Endothelial cell of umbilical vein (primary cell): ENCODE measurements at regions not wholly inside any gene's neighbourhood (a gene's known extent, or its start where the extent isn't known, plus 50 kb on each side); places are given as distances from the start of the nearest gene placed in this dataset.

Experiments used
- BruUV-seq: library from RNA; stranded (reverse); fragments of 400-500 nt; replicated peaks from 2 replicates; lab custom pipeline; 2021; lab: Mats Ljungman, UMichigan
- CTCF ChIA-PET: fragments of 300-600, 350-600 bp; sonication (Branson Sonifier 250); formaldehyde crosslinking; loops from one replicate; lab custom pipeline; 2021; ENCODE audit warnings: antibody characterized with exemption, inconsistent platforms; lab: Charles Lee
- POLR2A ChIA-PET: fragments of 300-600, 350-600 bp; sonication (Branson Sonifier 250); formaldehyde crosslinking; loops from one replicate; lab custom pipeline; 2021; ENCODE audit warnings: antibody characterized with exemption, inconsistent platforms; lab: Charles Lee
- DNase-seq: peaks from one replicate; pipeline ENCODE4 v3.0.0-alpha.2; 2011; ENCODE audit warnings: low read depth, low spot score
- FAIRE-seq: peaks from 2 replicates; lab custom pipeline; 2011; peaks lifted over from hg19 to GRCh38; lab: Jason Lieb, UNC
- H2AFZ ChIP-seq: 2 replicates; pipeline ENCODE4 v1.6.0; 2012; ENCODE audit warnings: low read depth, low read length, control low read depth, inconsistent platforms
- H3K27ac ChIP-seq: 2 replicates; pipeline ENCODE4 v1.5.1; 2011; ENCODE audit warnings: low read depth, mild to moderate bottlenecking, control low read depth, low read length, moderate library complexity; ENCODE audit not compliant: insufficient read depth
- H3K27me3 ChIP-seq, 2 experiments: 2 replicates each; pipeline versions ENCODE4 v1.6.0 to v1.6.1; 2011; ENCODE audit warnings: low read length in 2 of 2, mixed read lengths in 1 of 2; ENCODE audit not compliant: control insufficient read depth in 2 of 2, insufficient read depth in 2 of 2
- H3K36me3 ChIP-seq, 2 experiments: 2 replicates in 1 of 2; 3 replicates in 1 of 2; pipeline ENCODE4 v1.5.1; 2011; ENCODE audit warnings: low read length in 2 of 2, mild to moderate bottlenecking in 1 of 2, moderate library complexity in 1 of 2; ENCODE audit not compliant: control insufficient read depth in 2 of 2, insufficient read depth in 2 of 2; ENCODE audit errors: extremely low read depth in 1 of 2
- H3K4me1 ChIP-seq: 3 replicates; pipeline ENCODE4 v1.5.1; 2011; ENCODE audit warnings: mild to moderate bottlenecking, low read length; ENCODE audit not compliant: control insufficient read depth, insufficient read depth; ENCODE audit errors: extremely low read depth
- H3K4me2 ChIP-seq: 2 replicates; pipeline ENCODE4 v1.6.1; 2011; ENCODE audit warnings: low read length, control low read depth, mixed read lengths; ENCODE audit not compliant: insufficient read depth
- H3K4me3 ChIP-seq, 3 experiments: fragments of 200-600 bp in 1 of 3; sonication (generic), shearing (Covaris generic) in 1 of 3; replicated peaks in 1 of 3; 2 replicates each; pipeline ENCODE4 v1.5.1; 2011 to 2016; ENCODE audit warnings: control low read depth in 3 of 3, low read length in 3 of 3, mild to moderate bottlenecking in 2 of 3, inconsistent platforms in 1 of 3, low read depth in 1 of 3, moderate library complexity in 1 of 3; ENCODE audit not compliant: insufficient read depth in 1 of 3
- H3K79me2 ChIP-seq: 2 replicates; pipeline ENCODE4 v1.6.0; 2012; ENCODE audit warnings: low read length, inconsistent platforms; ENCODE audit not compliant: control insufficient read depth, insufficient read depth
- H3K9ac ChIP-seq: replicated peaks from 2 replicates; pipeline ENCODE3; 2011; ENCODE audit warnings: low read length, control low read depth; ENCODE audit not compliant: insufficient read depth; ENCODE audit errors: extremely low read depth
- H3K9me1 ChIP-seq: replicated peaks from 3 replicates; pipeline ENCODE4 v1.6.0; 2011; ENCODE audit warnings: mild to moderate bottlenecking, low read length; ENCODE audit not compliant: control insufficient read depth, insufficient read depth; ENCODE audit errors: extremely low read depth
- H3K9me3 ChIP-seq: replicated peaks from 2 replicates; pipeline ENCODE4 v1.5.1; 2012; ENCODE audit warnings: low read length, inconsistent platforms; ENCODE audit not compliant: control insufficient read depth, insufficient read depth
- H4K20me1 ChIP-seq: replicated peaks from 2 replicates; pipeline ENCODE3; 2011; ENCODE audit warnings: mild to moderate bottlenecking, low read length; ENCODE audit not compliant: control insufficient read depth, insufficient read depth; ENCODE audit errors: extremely low read depth
- CTCF ChIP-seq, 2 donors: IDR thresholded peaks; 1 replicate in 1 of 2; 2 replicates in 1 of 2; pipeline ENCODE4 v1.5.1; 2011; ENCODE audit warnings: low read length in 2 of 2, mild to moderate bottlenecking in 2 of 2, moderate library complexity in 2 of 2, control low read depth in 1 of 2, inconsistent platforms in 1 of 2, low read depth in 1 of 2; ENCODE audit not compliant: insufficient read depth in 1 of 2; ENCODE audit errors: extremely low read depth in 1 of 2
- EZH2 ChIP-seq: IDR thresholded peaks from 2 replicates; pipeline ENCODE4 v1.6.1; 2012; ENCODE audit warnings: borderline replicate concordance, low read depth, mild to moderate bottlenecking, moderate library complexity, low read length, inconsistent platforms; ENCODE audit not compliant: severe bottlenecking
- FOS ChIP-seq: IDR thresholded peaks from 2 replicates; pipeline ENCODE4 v1.6.1; 2011; ENCODE audit warnings: mild to moderate bottlenecking, low read length, moderate library complexity, borderline replicate concordance; ENCODE audit not compliant: insufficient read depth
- GATA2 ChIP-seq: IDR thresholded peaks from 2 replicates; pipeline ENCODE4 v1.7.0; 2011; ENCODE audit warnings: low read depth, mild to moderate bottlenecking, moderate library complexity, mixed read lengths, low read length; ENCODE audit not compliant: insufficient read length, insufficient read depth
- JUN ChIP-seq: IDR thresholded peaks from 2 replicates; pipeline ENCODE4 v1.6.1; 2011; ENCODE audit warnings: borderline replicate concordance, low read depth; ENCODE audit not compliant: insufficient read length, insufficient read depth
- MAX ChIP-seq: IDR thresholded peaks from 2 replicates; pipeline ENCODE4 v1.6.1; 2011; ENCODE audit not compliant: insufficient read depth, insufficient read length
- MYC ChIP-seq: IDR thresholded peaks from one replicate; pipeline ENCODE4 v1.6.1; 2011; ENCODE audit warnings: mild to moderate bottlenecking, low read depth, low read length
- POLR2A ChIP-seq: IDR thresholded peaks from 2 replicates; pipeline ENCODE4 v1.6.1; 2012; ENCODE audit warnings: low read depth, mild to moderate bottlenecking, control low read depth, low read length
- POLR2AphosphoS5 ChIP-seq: IDR thresholded peaks from 2 replicates; pipeline ENCODE4 v1.6.1; 2012; ENCODE audit warnings: low read depth, mild to moderate bottlenecking, control low read depth, low read length, moderate library complexity; ENCODE audit not compliant: insufficient read depth
- dilution Hi-C: fragments of 300-500 bp; cut with MboI; formaldehyde crosslinking; loops from one replicate; pipeline ENCODE4 v1.15.0; 2019; ENCODE audit warnings: low sequenced_read_pairs; ENCODE audit not compliant: extremely low pct_ligation_motif_present
- intact Hi-C: fragments of 100-400 bp; cut with micrococcal nuclease; formaldehyde crosslinking; loops from one replicate; pipeline ENCODE4 v1.10.0; 2022

- BruUV-seq, result no TSS peak
- intact Hi-C loops (no loop called here), dilution Hi-C loops (no loop called here)
- POLR2A ChIA-PET, result no interaction called here
- H3K36me3 ChIP-seq, result no peaks in the 10 kb centered on the region
- H2AFZ ChIP-seq, result no peak overlapping the region
- H3K27ac ChIP-seq, result no peak overlapping the region
- H3K4me1 ChIP-seq, result peaks cover 14% of the 10 kb centered on the region
- H4K20me1 ChIP-seq, result no peaks in the 10 kb centered on the region
- no peak overlapping the region for H3K4me2 ChIP-seq
- H3K9ac ChIP-seq, result no peak overlapping the region
- FAIRE-seq (no peak), DNase-seq (peak; percentile 52)
- H3K79me2 ChIP-seq, result no peaks in the 10 kb centered on the region
- H3K4me3 ChIP-seq, result no peak overlapping the region
- TF ChIP-seq MAX, result no peak
- peak; percentile 15 for TF ChIP-seq FOS
- no peak for TF ChIP-seq CTCF (IDR thresholded peaks at IDR 0.05; ENCODE audit: extremely low read depth in 1 of 2, insufficient read depth in 1 of 2, low read depth in 1 of 2, low read length in 2 of 2)
- CTCF ChIA-PET, result no interaction called here
- H3K9me3 ChIP-seq, result no peaks in the 10 kb centered on the region
- no peaks in the 10 kb centered on the region for H3K27me3 ChIP-seq
- no peaks in the 10 kb centered on the region for H3K9me1 ChIP-seq
Observed at GRCh38 chr18:72456802-72457201, 87.3 kb downstream of the CBLN2 start.

GRCh38 chr18:72452328-72452727 is 91.8 kb downstream of the CBLN2 start:
- Histone ChIP-seq H3K9me1 (no peaks in the 10 kb centered on the region), H3K36me3 (no peaks in the 10 kb centered on the region), H4K20me1 (no peaks in the 10 kb centered on the region), H3K4me1 (peaks cover 6% of the 10 kb centered on the region), H3K27ac (no peak overlapping the region), H2AFZ (no peak overlapping the region), H3K9ac (no peak overlapping the region), H3K27me3 (no peaks in the 10 kb centered on the region), H3K4me3 (no peak overlapping the region), H3K9me3 (no peaks in the 10 kb centered on the region), H3K79me2 (no peaks in the 10 kb centered on the region), H3K4me2 (no peak overlapping the region)
- POLR2A ChIA-PET, result no interaction called here
- dilution Hi-C loops (no loop called here), intact Hi-C loops (no loop called here)
- TF ChIP-seq POLR2A (no peak), EZH2 (no peak), GATA2 (no peak), CTCF (IDR thresholded peaks at IDR 0.05; ENCODE audit: extremely low read depth in 1 of 2, insufficient read depth in 1 of 2, low read depth in 1 of 2, low read length in 2 of 2) (no peak), MYC (no peak), POLR2AphosphoS5 (no peak), FOS (no peak), JUN (no peak), MAX (no peak)
- DNase-seq (no peak), FAIRE-seq (no peak)
- CTCF ChIA-PET, result no interaction called here
- no TSS peak for BruUV-seq
